Nephron (organoid): ENCODE measurements at regions not wholly inside any gene's neighbourhood (a gene's known extent, or its start where the extent isn't known, plus 50 kb on each side); places are given as distances from the start of the nearest gene placed in this dataset.
"Not testable (repeated sequence)": the region's sequence is repeated elsewhere in the genome, so short reads cannot be mapped to it uniquely, and the experiment has no call there.

Experiments
- H3K27ac Mint-ChIP-seq, 3 experiments: 2 replicates each; pipeline ENCODE4 v1.8.0; 2020; ENCODE audit warnings: mixed read lengths in 3 of 3, mild to moderate bottlenecking in 2 of 3, moderate library complexity in 1 of 3
- H3K27me3 Mint-ChIP-seq: 2 replicates; pipeline ENCODE4 v1.8.0; 2021; ENCODE audit warnings: low read depth, mild to moderate bottlenecking, moderate library complexity, mixed read lengths
- H3K36me3 Mint-ChIP-seq: 2 replicates; pipeline ENCODE4 v1.8.0; 2020; ENCODE audit warnings: low read depth, mixed read lengths
- H3K4me1 Mint-ChIP-seq: 2 replicates; pipeline ENCODE4 v1.8.0; 2020; ENCODE audit warnings: mixed read lengths
- H3K4me3 Mint-ChIP-seq, 3 experiments: 2 replicates each; pipeline ENCODE4 v1.8.0; 2020; ENCODE audit warnings: mild to moderate bottlenecking in 3 of 3, mixed read lengths in 3 of 3, moderate library complexity in 2 of 3
- H3K9me3 Mint-ChIP-seq: 2 replicates; pipeline ENCODE4 v1.8.0; 2020; ENCODE audit warnings: mixed read lengths
- CTCF ChIP-seq, 3 experiments: fragments of 200-600 bp; sonication (generic); IDR thresholded peaks; one replicate each; pipeline ENCODE4 v1.5.0; 2021; ENCODE audit warnings: antibody characterized with exemption in 3 of 3; ENCODE audit not compliant: unreplicated experiment in 3 of 3

DNA sequence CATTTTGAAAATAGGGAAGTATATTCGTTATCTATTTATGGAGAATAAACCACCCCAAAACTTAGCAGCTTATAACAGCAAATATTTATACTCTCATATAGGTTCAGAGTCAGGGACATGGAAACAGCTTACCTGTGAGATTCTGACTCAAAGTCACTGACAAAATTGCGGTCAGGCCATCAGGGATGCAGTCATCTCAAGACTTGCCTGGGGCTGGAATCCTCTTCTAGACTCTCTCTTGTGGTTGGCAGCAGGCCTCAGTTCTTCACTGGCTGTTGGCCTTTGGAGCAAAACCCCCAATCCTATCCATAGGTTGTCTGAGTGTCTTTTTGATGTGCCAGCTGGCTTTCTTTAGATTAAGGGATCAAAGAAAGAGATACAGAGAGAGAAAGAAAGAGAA lies 275.6 kb downstream of the SEC61B start:
- TF ChIP-seq CTCF (IDR thresholded peaks at IDR 0.05; ENCODE audit: unreplicated experiment in 3 of 3), result no peak
- H3K36me3 Mint-ChIP-seq, result peaks cover 5% of the 10 kb centered on the region
- no peaks in the 10 kb centered on the region for H3K27me3 Mint-ChIP-seq
- peak overlapping the region; percentile 42 to 63 (median 46) for H3K4me3 Mint-ChIP-seq
- peaks cover 12% of the 10 kb centered on the region for H3K9me3 Mint-ChIP-seq
- H3K4me1 Mint-ChIP-seq, result peaks cover 5% of the 10 kb centered on the region
- H3K27ac Mint-ChIP-seq, result no peak overlapping the region

GRCh38 chr9:99498979-99499378 lies 276.9 kb downstream of the SEC61B start:
- Mint-ChIP-seq H3K4me3 (peak overlapping the region in 2 of 3 experiments; percentile 50 to 63), H3K9me3 (peaks cover 12% of the 10 kb centered on the region)
- H3K36me3 Mint-ChIP-seq, H3K4me1 Mint-ChIP-seq, H3K27ac Mint-ChIP-seq, H3K27me3 Mint-ChIP-seq: not testable (repeated sequence)

GRCh38 chr9:99505936-99506335 lies 283.9 kb downstream of the SEC61B start:
- TF ChIP-seq CTCF (IDR thresholded peaks at IDR 0.05; ENCODE audit: unreplicated experiment in 3 of 3), result no peak
- Mint-ChIP-seq H3K4me1 (peaks cover 17% of the 10 kb centered on the region), H3K27ac (no peak overlapping the region), H3K4me3 (no peak overlapping the region), H3K9me3 (peaks cover 7% of the 10 kb centered on the region), H3K27me3 (peaks cover 4% of the 10 kb centered on the region), H3K36me3 (no peaks in the 10 kb centered on the region)

GRCh38 chr9:99506747-99507348 lies 284.8 kb downstream of the SEC61B start:
- H3K27me3 Mint-ChIP-seq, result peaks cover 4% of the 10 kb centered on the region
- TF ChIP-seq CTCF (IDR thresholded peaks at IDR 0.05; ENCODE audit: unreplicated experiment in 3 of 3), result no peak
- no peaks in the 10 kb centered on the region for H3K36me3 Mint-ChIP-seq
- H3K9me3 Mint-ChIP-seq, result peaks cover 7% of the 10 kb centered on the region
- H3K4me1 Mint-ChIP-seq, result peaks cover 17% of the 10 kb centered on the region
- H3K4me3 Mint-ChIP-seq, result no peak overlapping the region
- H3K27ac Mint-ChIP-seq, result no peak overlapping the region

DNA sequence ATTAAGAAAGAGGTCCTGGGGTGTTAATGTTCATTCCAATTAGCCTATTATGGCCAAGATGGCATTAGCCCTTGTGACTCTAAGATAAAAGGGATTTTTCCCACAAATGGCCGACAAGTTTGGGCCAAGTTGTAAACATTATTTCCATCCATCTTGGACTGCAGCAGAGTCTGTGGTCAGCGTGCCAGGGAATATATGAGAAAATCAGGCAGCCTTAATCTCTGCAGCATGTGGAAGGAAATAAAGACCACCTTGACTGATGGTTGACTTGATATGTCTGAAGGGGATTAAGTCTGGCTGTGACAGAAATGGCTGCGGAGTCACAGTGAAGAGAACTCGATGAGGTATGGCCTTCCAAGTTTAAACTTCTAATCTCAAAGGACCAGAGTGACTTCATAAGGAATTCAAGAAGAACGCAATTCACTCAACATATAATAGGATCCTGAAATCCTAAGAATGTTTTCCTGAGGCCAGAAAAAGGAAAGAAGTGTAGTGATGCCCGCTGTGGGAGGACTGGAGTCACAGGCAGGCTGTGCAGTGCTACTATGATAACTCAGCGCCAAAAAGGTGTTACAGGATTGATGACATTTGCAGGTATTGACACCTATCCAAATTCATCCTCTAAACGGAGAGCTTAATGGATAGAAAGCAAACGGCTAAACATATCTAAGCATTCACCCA lies 287.1 kb downstream of the SEC61B start:
- Mint-ChIP-seq H3K27ac (peak overlapping the region in 2 of 3 experiments; percentile 21 to 36), H3K4me1 (peaks cover 17% of the 10 kb centered on the region), H3K9me3 (peaks cover 7% of the 10 kb centered on the region), H3K36me3 (no peaks in the 10 kb centered on the region), H3K4me3 (no peak overlapping the region), H3K27me3 (peaks cover 4% of the 10 kb centered on the region)
- TF ChIP-seq CTCF (IDR thresholded peaks at IDR 0.05; ENCODE audit: unreplicated experiment in 3 of 3), result no peak

GRCh38 chr9:99509900-99510535 lies 287.9 kb downstream of the SEC61B start:
- Mint-ChIP-seq H3K9me3 (peaks cover 3% of the 10 kb centered on the region), H3K36me3 (no peaks in the 10 kb centered on the region), H3K27me3 (peaks cover 4% of the 10 kb centered on the region), H3K4me1 (peaks cover 17% of the 10 kb centered on the region), H3K4me3 (no peak overlapping the region), H3K27ac (peak overlapping the region in 2 of 3 experiments; percentile 21 to 36)
- TF ChIP-seq CTCF (IDR thresholded peaks at IDR 0.05; ENCODE audit: unreplicated experiment in 3 of 3), result no peak
